SK-N-MC (cell line): ENCODE measurements at regions not wholly inside any gene's neighbourhood (a gene's known extent, or its start where the extent isn't known, plus 50 kb on each side); places are given as distances from the start of the nearest gene placed in this dataset.

Experiments
- DNase-seq: peaks from one replicate; pipeline ENCODE4 v3.0.0-alpha.2; 2011; ENCODE audit warnings: low read depth, low spot score
- H3K27ac ChIP-seq: fragments of 200-600 bp; sonication (generic); 2 replicates; pipeline ENCODE4 v1.5.1; 2016; ENCODE audit warnings: mixed run types
- H3K36me3 ChIP-seq: fragments of 200-600 bp; sonication (generic); 2 replicates; pipeline ENCODE4 v1.6.1; 2017; ENCODE audit warnings: antibody characterized with exemption, low read length, mixed read lengths; ENCODE audit not compliant: insufficient read depth
- H3K4me3 ChIP-seq: fragments of 200-600 bp; sonication (generic); 2 replicates; pipeline ENCODE4 v1.5.1; 2016
- H3K9ac ChIP-seq: fragments of 200-600 bp; sonication (generic); 2 replicates; pipeline ENCODE4 v1.8.0; 2017; ENCODE audit warnings: mixed run types, mixed read lengths; ENCODE audit not compliant: insufficient read length
- H3K9me3 ChIP-seq: fragments of 200-600 bp; sonication (generic); 2 replicates; pipeline ENCODE4 v1.6.1; 2017; ENCODE audit warnings: low read depth, mild to moderate bottlenecking, antibody characterized with exemption, low read length, moderate library complexity, mixed read lengths
- EZH2 ChIP-seq: fragments of 200-600 bp; sonication (generic); IDR thresholded peaks from one replicate; pipeline ENCODE4 v1.6.1; 2017; ENCODE audit warnings: antibody characterized with exemption
- FOXP2 ChIP-seq: optimal IDR thresholded peaks from 2 replicates; pipeline ENCODE3; 2011; ENCODE audit warnings: mild to moderate bottlenecking, moderate library complexity; ENCODE audit not compliant: insufficient read depth; ENCODE audit errors: extremely low read length, control extremely low read depth
- POLR2AphosphoS5 ChIP-seq: IDR thresholded peaks from 2 replicates; pipeline ENCODE4 v1.6.1; 2012; ENCODE audit warnings: mild to moderate bottlenecking, low read depth, low read length, borderline replicate concordance

GRCh38 chr2:129798301-129798581, 181.2 kb upstream of the RAB6C start:
- no peaks in the 10 kb centered on the region for H3K9me3 ChIP-seq
- H3K4me3 ChIP-seq, result no peak overlapping the region
- no peak for DNase-seq
- no peak overlapping the region for H3K9ac ChIP-seq
- no peaks in the 10 kb centered on the region for H3K36me3 ChIP-seq
- H3K27ac ChIP-seq, result no peak overlapping the region
- TF ChIP-seq EZH2, result no peak
- no peak for TF ChIP-seq POLR2AphosphoS5
- no peak for TF ChIP-seq FOXP2

GRCh38 chr2:129798626-129799025, 180.8 kb upstream of the RAB6C start:
- Histone ChIP-seq H3K36me3 (no peaks in the 10 kb centered on the region), H3K9ac (no peak overlapping the region), H3K9me3 (no peaks in the 10 kb centered on the region), H3K27ac (no peak overlapping the region), H3K4me3 (no peak overlapping the region)
- TF ChIP-seq EZH2 (no peak), FOXP2 (no peak), POLR2AphosphoS5 (no peak)
- no peak for DNase-seq

GRCh38 chr2:129799036-129799958, 180.2 kb upstream of the RAB6C start:
- DNase-seq, result no peak
- no peak for TF ChIP-seq EZH2
- H3K36me3 ChIP-seq, result no peaks in the 10 kb centered on the region

GRCh38 chr2:129800285-129800684, 179.2 kb upstream of the RAB6C start:
- no peak overlapping the region for H3K4me3 ChIP-seq

More at GRCh38 chr2:129799036-129799958, 180.2 kb upstream of the RAB6C start:
- Histone ChIP-seq H3K27ac (no peak overlapping the region), H3K9me3 (no peaks in the 10 kb centered on the region), H3K9ac (no peak overlapping the region), H3K4me3 (no peak overlapping the region)

GRCh38 chr2:129800686-129801085, 178.8 kb upstream of the RAB6C start:
- TF ChIP-seq POLR2AphosphoS5 (no peak), EZH2 (no peak), FOXP2 (no peak)
- no peaks in the 10 kb centered on the region for H3K9me3 ChIP-seq
- no peak for DNase-seq
- H3K4me3 ChIP-seq, result no peak overlapping the region
- no peak overlapping the region for H3K9ac ChIP-seq
- no peak overlapping the region for H3K27ac ChIP-seq
- no peaks in the 10 kb centered on the region for H3K36me3 ChIP-seq

More at GRCh38 chr2:129800285-129800684, 179.2 kb upstream of the RAB6C start:
- H3K36me3 ChIP-seq, result no peaks in the 10 kb centered on the region
- no peak overlapping the region for H3K27ac ChIP-seq
- no peak overlapping the region for H3K9ac ChIP-seq
- no peaks in the 10 kb centered on the region for H3K9me3 ChIP-seq
- TF ChIP-seq FOXP2, result no peak
- TF ChIP-seq EZH2, result no peak
- no peak for TF ChIP-seq POLR2AphosphoS5
- no peak for DNase-seq

GRCh38 chr2:129801575-129801974, 177.9 kb upstream of the RAB6C start:
- H3K9ac ChIP-seq, result no peak overlapping the region
- H3K27ac ChIP-seq, result no peak overlapping the region
- TF ChIP-seq FOXP2 (no peak), EZH2 (no peak), POLR2AphosphoS5 (no peak)
- no peaks in the 10 kb centered on the region for H3K36me3 ChIP-seq
- no peak for DNase-seq
- H3K4me3 ChIP-seq, result no peak overlapping the region
- H3K9me3 ChIP-seq, result no peaks in the 10 kb centered on the region

GRCh38 chr2:129802290-129802689, 177.2 kb upstream of the RAB6C start:
- Histone ChIP-seq H3K9me3 (no peaks in the 10 kb centered on the region), H3K36me3 (no peaks in the 10 kb centered on the region), H3K9ac (no peak overlapping the region), H3K4me3 (no peak overlapping the region), H3K27ac (no peak overlapping the region)
- no peak for DNase-seq
- TF ChIP-seq FOXP2, result no peak
- TF ChIP-seq EZH2, result no peak
- TF ChIP-seq POLR2AphosphoS5, result no peak

GRCh38 chr2:129803032-129803431, 176.4 kb upstream of the RAB6C start:
- no peak for DNase-seq
- H3K4me3 ChIP-seq, result no peak overlapping the region
- no peak overlapping the region for H3K27ac ChIP-seq
- no peaks in the 10 kb centered on the region for H3K36me3 ChIP-seq
- TF ChIP-seq FOXP2, result no peak
- TF ChIP-seq POLR2AphosphoS5, result no peak
- no peak for TF ChIP-seq EZH2
- H3K9me3 ChIP-seq, result no peaks in the 10 kb centered on the region
- H3K9ac ChIP-seq, result no peak overlapping the region

GRCh38 chr2:129803871-129804270, 175.6 kb upstream of the RAB6C start:
- Histone ChIP-seq H3K27ac (no peak overlapping the region), H3K9ac (no peak overlapping the region), H3K4me3 (no peak overlapping the region), H3K36me3 (no peaks in the 10 kb centered on the region), H3K9me3 (no peaks in the 10 kb centered on the region)
- DNase-seq, result no peak
- TF ChIP-seq FOXP2 (no peak), POLR2AphosphoS5 (no peak), EZH2 (no peak)
